Muscle layer of duodenum (tissue), 2 donors: ENCODE measurements at regions not wholly inside any gene's neighbourhood (a gene's known extent, or its start where the extent isn't known, plus 50 kb on each side); places are given as distances from the start of the nearest gene placed in this dataset.

Experiments
- H3K27ac ChIP-seq: one replicate; pipeline ENCODE4 v1.7.0; 2013; ENCODE audit warnings: mild to moderate bottlenecking, low read length
- H3K27me3 ChIP-seq: one replicate; pipeline ENCODE4 v1.7.0; 2013; ENCODE audit warnings: low read depth, mild to moderate bottlenecking, control low read depth, low read length
- H3K36me3 ChIP-seq, 2 donors: one replicate each; pipeline ENCODE4 v1.7.0; 2013; ENCODE audit warnings: low read length in 2 of 2, control low read depth in 1 of 2, mild to moderate bottlenecking in 1 of 2; ENCODE audit not compliant: insufficient read depth in 2 of 2, control insufficient read depth in 1 of 2
- H3K4me1 ChIP-seq, 2 donors: one replicate each; pipeline ENCODE4 v1.7.0; 2013; ENCODE audit warnings: low read length in 2 of 2, mild to moderate bottlenecking in 2 of 2, control low read depth in 1 of 2, moderate library complexity in 1 of 2; ENCODE audit not compliant: insufficient read depth in 2 of 2, control insufficient read depth in 1 of 2
- H3K4me3 ChIP-seq, 2 donors: one replicate each; pipeline ENCODE4 v1.7.0; 2013; ENCODE audit warnings: low read length in 2 of 2, low read depth in 1 of 2, mild to moderate bottlenecking in 1 of 2
- H3K9me3 ChIP-seq, 2 donors: one replicate each; pipeline ENCODE4 v1.7.0; 2013; ENCODE audit warnings: low read length in 2 of 2, control low read depth in 1 of 2, mild to moderate bottlenecking in 1 of 2; ENCODE audit not compliant: control insufficient read depth in 1 of 2
- donor health status: healthy.

DNA sequence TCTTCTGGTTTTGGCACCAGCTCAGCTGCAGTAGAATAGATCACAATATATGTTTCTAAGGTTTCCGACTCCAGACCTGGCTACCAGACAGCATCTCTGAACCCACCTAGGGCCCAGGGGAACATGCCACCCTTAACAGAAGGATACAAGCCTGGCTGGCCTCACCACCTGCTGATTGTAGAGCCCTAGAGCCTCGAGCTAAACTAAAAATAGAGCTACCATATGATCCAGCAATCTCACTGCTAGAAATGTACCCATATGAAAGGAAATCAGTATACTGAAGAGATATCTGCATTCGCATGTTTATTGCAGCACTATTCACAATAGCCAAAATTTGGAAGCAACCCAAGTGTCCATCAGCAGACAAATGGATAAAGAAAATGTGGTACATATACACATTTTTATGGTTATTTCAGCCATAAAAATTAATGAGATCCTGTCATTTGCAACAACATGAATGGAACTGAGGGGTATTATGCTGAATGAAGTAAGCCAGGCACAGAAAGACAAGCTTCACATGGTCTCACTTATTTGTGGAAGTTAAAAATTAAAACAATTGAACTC lies 242.4 kb upstream of the SLC39A10 start:
- H3K36me3 ChIP-seq: no peaks in the 10 kb centered on the region
- no peak overlapping the region for H3K4me3 ChIP-seq
- no peaks in the 10 kb centered on the region for H3K27me3 ChIP-seq
- H3K27ac ChIP-seq: no peak overlapping the region
- H3K4me1 ChIP-seq: no peaks in the 10 kb centered on the region
- H3K9me3 ChIP-seq: no peaks in the 10 kb centered on the region

- Histone ChIP-seq H3K27ac (no peak overlapping the region), H3K4me3 (no peak overlapping the region), H3K36me3 (no peaks in the 10 kb centered on the region), H3K27me3 (no peaks in the 10 kb centered on the region), H3K4me1 (no peaks in the 10 kb centered on the region), H3K9me3 (no peaks in the 10 kb centered on the region)
Observed at GRCh38 chr2:195413944-195414343, 243.1 kb upstream of the SLC39A10 start.

- H3K4me3 ChIP-seq: no peak overlapping the region
- H3K36me3 ChIP-seq: no peaks in the 10 kb centered on the region
- H3K27ac ChIP-seq: no peak overlapping the region
- no peaks in the 10 kb centered on the region for H3K4me1 ChIP-seq
- no peaks in the 10 kb centered on the region for H3K9me3 ChIP-seq
- H3K27me3 ChIP-seq: no peaks in the 10 kb centered on the region
Observed at GRCh38 chr2:195413422-195413821, 243.6 kb upstream of the SLC39A10 start.

- H3K27ac ChIP-seq: no peak overlapping the region
- no peak overlapping the region for H3K4me3 ChIP-seq
- H3K4me1 ChIP-seq: no peaks in the 10 kb centered on the region
- H3K27me3 ChIP-seq: no peaks in the 10 kb centered on the region
- no peaks in the 10 kb centered on the region for H3K9me3 ChIP-seq
- H3K36me3 ChIP-seq: no peaks in the 10 kb centered on the region
Observed at GRCh38 chr2:195411219-195411687, 245.8 kb upstream of the SLC39A10 start.

- Histone ChIP-seq H3K27ac (no peak overlapping the region), H3K9me3 (no peaks in the 10 kb centered on the region), H3K27me3 (no peaks in the 10 kb centered on the region), H3K4me1 (no peaks in the 10 kb centered on the region), H3K36me3 (no peaks in the 10 kb centered on the region), H3K4me3 (no peak overlapping the region)
Observed at GRCh38 chr2:195410074-195410671, 246.9 kb upstream of the SLC39A10 start.

DNA sequence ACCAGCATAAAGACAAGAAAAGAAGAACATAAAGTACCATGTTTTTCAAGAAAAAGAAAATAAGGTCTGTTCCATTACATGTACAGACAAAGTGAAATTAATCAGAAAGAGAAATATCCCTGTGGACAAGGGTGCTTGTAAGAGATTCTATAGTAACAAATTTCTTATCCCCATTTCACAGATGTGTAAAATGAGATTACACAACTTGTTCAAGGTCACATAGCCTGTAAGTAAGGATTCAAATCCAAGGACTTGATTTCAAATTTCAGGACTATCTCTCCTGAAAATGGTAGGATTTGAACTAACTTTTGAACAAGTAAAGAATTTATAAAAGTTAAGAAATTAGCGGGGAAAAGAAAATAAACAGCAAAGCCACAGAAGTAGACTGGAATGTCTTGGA lies 248.2 kb upstream of the SLC39A10 start:
- Histone ChIP-seq H3K9me3 (no peaks in the 10 kb centered on the region), H3K4me3 (no peak overlapping the region)

DNA sequence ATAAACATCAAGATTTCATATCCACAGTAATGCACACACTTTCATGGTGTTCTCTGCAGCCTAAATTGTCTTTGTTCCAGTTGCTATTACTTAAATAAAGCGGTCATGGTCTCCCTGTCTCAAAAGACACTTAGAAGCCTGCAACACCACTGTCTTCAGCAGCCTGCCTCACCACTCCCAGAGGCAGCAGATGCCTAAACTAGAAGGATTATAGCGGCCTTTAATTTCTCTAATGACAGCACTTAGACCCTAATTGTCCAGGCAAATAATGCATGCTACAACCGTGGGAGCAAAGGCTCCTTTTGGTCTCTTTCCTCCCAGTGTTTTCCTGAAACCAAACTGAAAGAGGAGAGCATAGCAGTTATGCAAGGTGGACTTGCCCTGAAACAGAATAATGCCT lies 248.8 kb upstream of the SLC39A10 start:
- H3K4me3 ChIP-seq: no peak overlapping the region
- H3K27ac ChIP-seq: no peak overlapping the region
- no peaks in the 10 kb centered on the region for H3K9me3 ChIP-seq
- H3K36me3 ChIP-seq: no peaks in the 10 kb centered on the region
- H3K4me1 ChIP-seq: no peaks in the 10 kb centered on the region
- no peaks in the 10 kb centered on the region for H3K27me3 ChIP-seq

More for the DNA sequence above, 248.2 kb upstream of the SLC39A10 start:
- H3K4me1 ChIP-seq: no peaks in the 10 kb centered on the region
- H3K36me3 ChIP-seq: no peaks in the 10 kb centered on the region
- no peak overlapping the region for H3K27ac ChIP-seq
- no peaks in the 10 kb centered on the region for H3K27me3 ChIP-seq

DNA sequence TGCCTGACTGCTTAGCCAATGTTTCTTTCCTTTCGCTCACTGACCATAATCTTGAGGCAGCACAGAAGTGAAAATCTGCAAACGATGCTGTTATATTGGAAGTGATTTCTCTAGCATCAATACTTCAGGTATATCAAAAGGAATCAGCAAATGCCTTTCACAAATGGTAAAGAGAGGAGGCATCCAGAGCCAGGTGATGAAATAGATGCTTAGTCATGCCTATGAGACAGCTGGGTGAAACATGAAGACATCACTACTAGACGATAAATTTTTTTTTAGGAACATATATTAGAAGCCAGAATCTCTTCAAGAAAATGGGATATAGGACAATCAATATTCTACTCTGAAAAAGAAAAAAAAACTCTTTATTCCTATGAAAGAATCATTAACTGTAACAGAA lies 249.2 kb upstream of the SLC39A10 start:
- Histone ChIP-seq H3K4me1 (no peaks in the 10 kb centered on the region), H3K27me3 (no peaks in the 10 kb centered on the region), H3K4me3 (no peak overlapping the region), H3K27ac (no peak overlapping the region), H3K9me3 (no peaks in the 10 kb centered on the region), H3K36me3 (no peaks in the 10 kb centered on the region)

GRCh38 chr2:195406886-195407603 lies 250.0 kb upstream of the SLC39A10 start:
- no peak overlapping the region for H3K27ac ChIP-seq
- no peaks in the 10 kb centered on the region for H3K27me3 ChIP-seq
- no peaks in the 10 kb centered on the region for H3K36me3 ChIP-seq
- no peaks in the 10 kb centered on the region for H3K9me3 ChIP-seq
- H3K4me3 ChIP-seq: no peak overlapping the region
- no peaks in the 10 kb centered on the region for H3K4me1 ChIP-seq

DNA sequence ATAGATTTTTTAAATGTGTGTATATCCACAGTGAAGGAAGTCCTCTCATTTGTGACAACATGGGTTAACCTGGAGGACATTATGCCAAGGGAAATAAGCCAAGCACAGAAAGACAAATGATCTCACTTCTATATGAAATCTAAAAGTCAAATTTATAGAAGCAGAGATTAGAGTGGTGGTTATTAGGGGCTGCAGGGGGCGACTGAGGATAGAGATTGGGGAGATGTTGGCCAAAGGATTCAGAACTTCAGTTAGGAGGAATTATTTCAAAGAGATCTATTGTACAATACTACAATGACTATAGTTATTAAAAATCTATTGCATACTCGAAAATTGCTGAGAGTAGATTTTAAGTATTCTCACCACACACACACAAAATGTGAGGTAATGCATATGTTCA lies 252.4 kb upstream of the SLC39A10 start:
- H3K27ac ChIP-seq: no peak overlapping the region

GRCh38 chr2:195396479-195396878 lies 260.5 kb upstream of the SLC39A10 start:
- Histone ChIP-seq H3K27me3 (no peaks in the 10 kb centered on the region), H3K4me1 (no peaks in the 10 kb centered on the region), H3K27ac (no peak overlapping the region), H3K9me3 (no peaks in the 10 kb centered on the region), H3K36me3 (no peaks in the 10 kb centered on the region), H3K4me3 (no peak overlapping the region)

More for the DNA sequence above, 252.4 kb upstream of the SLC39A10 start:
- Histone ChIP-seq H3K4me1 (no peaks in the 10 kb centered on the region), H3K27me3 (no peaks in the 10 kb centered on the region), H3K9me3 (no peaks in the 10 kb centered on the region), H3K4me3 (no peak overlapping the region), H3K36me3 (no peaks in the 10 kb centered on the region)
